ENCODE measurements at regions not wholly inside any gene's neighbourhood (a gene's known extent, or its start where the extent isn't known, plus 50 kb on each side); places are given as distances from the start of the nearest gene placed in this dataset.

- TF ChIP-seq POLR2A (IDR thresholded peaks at IDR 0.05; ENCODE audit: low read length): no peak
- TF ChIP-seq GATA1 (IDR thresholded peaks at IDR 0.05; ENCODE audit: low read depth, low read length): no peak
Observed at GRCh38 chr12:105945880-105946279, 192.9 kb downstream of the NUAK1 start.

All from erythroblast (primary cell).